NCI-H82 treated with DMSO at 0.1 percent for 48 hours (cell line): ENCODE measurements at regions not wholly inside any gene's neighbourhood (a gene's known extent, or its start where the extent isn't known, plus 50 kb on each side); places are given as distances from the start of the nearest gene placed in this dataset.
"Not testable (repeated sequence)": the region's sequence is repeated elsewhere in the genome, so short reads cannot be mapped to it uniquely, and the experiment has no call there.

ENCODE experiments used
- DNase-seq: peaks from one replicate; lab custom pipeline; 2025; ENCODE audit not compliant: unreplicated experiment; lab: John Stamatoyannopoulos, UW

- no peak for DNase-seq
These were observed 105.2 kb upstream of the EPHA3 start for GRCh38 chr3:89002191-89002590.

GRCh38 chr3:89013536-89013935, 93.9 kb upstream of the EPHA3 start:
- no peak for DNase-seq

- no peak for DNase-seq
These were observed 89.9 kb upstream of the EPHA3 start for GRCh38 chr3:89017531-89017930.

- no peak for DNase-seq
These were observed 82.2 kb upstream of the EPHA3 start for GRCh38 chr3:89025185-89025584.

GRCh38 chr3:89032346-89033013, 74.9 kb upstream of the EPHA3 start:
- DNase-seq, result no peak

GRCh38 chr3:89034723-89035122, 72.7 kb upstream of the EPHA3 start:
- not testable (repeated sequence) for DNase-seq

- no peak for DNase-seq
These were observed 68.6 kb upstream of the EPHA3 start for GRCh38 chr3:89038869-89039268.

- DNase-seq, result no peak
These were observed 65.1 kb upstream of the EPHA3 start for GRCh38 chr3:89042236-89042835.

- DNase-seq, result no peak
These were observed 64.0 kb upstream of the EPHA3 start for GRCh38 chr3:89043406-89043932.

GRCh38 chr3:89046661-89047060, 60.8 kb upstream of the EPHA3 start:
- DNase-seq, result peak; percentile 31

- no peak for DNase-seq
These were observed 58.3 kb upstream of the EPHA3 start for GRCh38 chr3:89049119-89049518.

GRCh38 chr3:89052386-89052785, 55.0 kb upstream of the EPHA3 start:
- DNase-seq, result no peak

GRCh38 chr3:89057398-89057797, 50.0 kb upstream of the EPHA3 start:
- DNase-seq, result no peak
